LNCaP clone FGC (cell line): ENCODE measurements at regions not wholly inside any gene's neighbourhood (a gene's known extent, or its start where the extent isn't known, plus 50 kb on each side); places are given as distances from the start of the nearest gene placed in this dataset.

ENCODE experiments used
- DNase-seq: peaks from one replicate; pipeline ENCODE4 v3.0.0-alpha.2; 2011; ENCODE audit warnings: low read depth
- H3K4me3 ChIP-seq: 2 replicates; pipeline ENCODE4 v1.5.1; 2011; ENCODE audit warnings: mild to moderate bottlenecking, low read depth, low read length, control low read depth
- CTCF ChIP-seq: IDR thresholded peaks from 2 replicates; pipeline ENCODE4 v1.5.1; 2012; ENCODE audit warnings: mild to moderate bottlenecking; ENCODE audit not compliant: control insufficient read depth, insufficient read depth; ENCODE audit errors: extremely low read depth

GRCh38 chr9:79259858-79260257 is 311.9 kb upstream of the TLE4 start:
- no peak overlapping the region for H3K4me3 ChIP-seq
- no peak for TF ChIP-seq CTCF
- DNase-seq = no peak

GRCh38 chr9:79263628-79264027 is 308.1 kb upstream of the TLE4 start:
- no peak for TF ChIP-seq CTCF
- DNase-seq = no peak
- H3K4me3 ChIP-seq = no peak overlapping the region

GRCh38 chr9:79264041-79264440 is 307.7 kb upstream of the TLE4 start:
- H3K4me3 ChIP-seq = no peak overlapping the region
- no peak for DNase-seq
- no peak for TF ChIP-seq CTCF

GRCh38 chr9:79264511-79265355 is 307.0 kb upstream of the TLE4 start:
- no peak overlapping the region for H3K4me3 ChIP-seq
- TF ChIP-seq CTCF = no peak
- DNase-seq = no peak

GRCh38 chr9:79266986-79267385 is 304.8 kb upstream of the TLE4 start:
- TF ChIP-seq CTCF = no peak
- DNase-seq = no peak
- no peak overlapping the region for H3K4me3 ChIP-seq

- no peak for DNase-seq
- no peak for TF ChIP-seq CTCF
- no peak overlapping the region for H3K4me3 ChIP-seq
Measured at GRCh38 chr9:79268806-79269205, 303.0 kb upstream of the TLE4 start.

- H3K4me3 ChIP-seq = no peak overlapping the region
- no peak for TF ChIP-seq CTCF
- no peak for DNase-seq
Measured at GRCh38 chr9:79273311-79273710, 298.5 kb upstream of the TLE4 start.
